ENCODE measurements at regions not wholly inside any gene's neighbourhood (a gene's known extent, or its start where the extent isn't known, plus 50 kb on each side); places are given as distances from the start of the nearest gene placed in this dataset.

DNA sequence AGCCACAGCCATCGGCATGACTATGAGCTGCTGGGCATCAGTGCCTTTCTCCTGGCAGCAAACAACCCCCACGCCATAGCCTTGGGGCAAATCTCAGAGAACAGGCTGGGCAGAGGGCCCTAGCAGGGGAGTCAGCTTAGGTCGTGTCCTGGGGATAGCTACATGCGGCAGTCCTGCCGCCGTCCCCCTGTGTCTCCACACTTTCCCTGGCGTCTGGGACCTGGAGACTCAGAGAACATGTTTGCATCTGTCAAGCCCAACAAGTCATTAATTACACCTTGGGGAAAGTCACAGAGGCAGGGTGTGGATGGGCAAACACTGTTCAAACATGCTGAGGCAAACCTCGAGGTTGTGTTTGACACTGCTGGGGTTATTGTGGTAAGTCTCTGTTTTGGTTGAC is 123.6 kb downstream of the C5orf15 start:
- no peak for TF ChIP-seq POLR2A (IDR thresholded peaks at IDR 0.05)
- TF ChIP-seq, protein P1, sequence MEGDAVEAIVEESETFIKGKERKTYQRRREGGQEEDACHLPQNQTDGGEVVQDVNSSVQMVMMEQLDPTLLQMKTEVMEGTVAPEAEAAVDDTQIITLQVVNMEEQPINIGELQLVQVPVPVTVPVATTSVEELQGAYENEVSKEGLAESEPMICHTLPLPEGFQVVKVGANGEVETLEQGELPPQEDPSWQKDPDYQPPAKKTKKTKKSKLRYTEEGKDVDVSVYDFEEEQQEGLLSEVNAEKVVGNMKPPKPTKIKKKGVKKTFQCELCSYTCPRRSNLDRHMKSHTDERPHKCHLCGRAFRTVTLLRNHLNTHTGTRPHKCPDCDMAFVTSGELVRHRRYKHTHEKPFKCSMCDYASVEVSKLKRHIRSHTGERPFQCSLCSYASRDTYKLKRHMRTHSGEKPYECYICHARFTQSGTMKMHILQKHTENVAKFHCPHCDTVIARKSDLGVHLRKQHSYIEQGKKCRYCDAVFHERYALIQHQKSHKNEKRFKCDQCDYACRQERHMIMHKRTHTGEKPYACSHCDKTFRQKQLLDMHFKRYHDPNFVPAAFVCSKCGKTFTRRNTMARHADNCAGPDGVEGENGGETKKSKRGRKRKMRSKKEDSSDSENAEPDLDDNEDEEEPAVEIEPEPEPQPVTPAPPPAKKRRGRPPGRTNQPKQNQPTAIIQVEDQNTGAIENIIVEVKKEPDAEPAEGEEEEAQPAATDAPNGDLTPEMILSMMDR (IDR thresholded peaks at IDR 0.05): no peak

All from uterus (tissue), 2 donors.